HG03064 (cell line): ENCODE measurements at regions not wholly inside any gene's neighbourhood (a gene's known extent, or its start where the extent isn't known, plus 50 kb on each side); places are given as distances from the start of the nearest gene placed in this dataset.

Experiments used
- ATAC-seq: cut with Tn5 transposase; IDR thresholded peaks from one replicate; pipeline ENCODE4 v1.9.1; 2021; ENCODE audit warnings: low read depth; ENCODE audit not compliant: unreplicated experiment

DNA sequence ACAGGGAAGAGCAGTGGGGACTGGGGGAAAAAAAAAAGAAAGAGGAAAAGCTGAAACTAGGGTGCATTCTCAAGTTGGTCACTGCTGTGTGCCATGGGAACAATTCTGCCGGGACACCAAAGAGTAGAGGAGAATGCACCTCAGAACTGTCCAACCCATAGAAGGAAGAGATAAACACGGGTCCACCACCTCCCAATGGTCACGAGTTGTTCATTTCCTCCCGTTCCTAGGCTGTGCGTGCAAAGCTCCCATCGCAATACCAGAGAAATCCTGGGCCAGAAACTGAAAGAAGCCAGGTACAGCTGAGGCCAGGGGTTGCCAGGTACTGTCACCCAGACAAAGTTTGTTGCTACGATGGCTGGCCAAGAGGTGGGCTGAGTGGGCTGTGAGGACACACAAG, 236.9 kb upstream of the ANKRD55 start:
- ATAC-seq: no peak

DNA sequence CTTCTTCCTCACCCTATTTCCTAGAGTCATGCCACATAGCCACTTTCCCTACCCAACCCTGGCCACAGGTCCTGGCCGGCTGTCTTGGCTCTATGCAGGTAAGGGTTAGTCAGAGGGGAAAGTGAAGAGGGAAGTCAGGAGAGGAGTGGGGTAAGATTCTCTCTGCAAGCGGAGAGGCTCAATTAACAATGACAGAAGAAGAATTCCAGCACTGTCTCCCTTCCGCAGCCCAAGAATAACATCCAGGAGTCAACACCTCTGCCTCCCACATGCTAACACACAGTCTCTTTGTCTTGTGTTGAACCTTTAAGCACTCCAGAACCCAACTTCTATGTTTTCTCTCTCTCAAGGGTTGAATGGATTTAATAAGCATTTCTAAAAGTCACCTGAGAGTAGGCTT, 235.1 kb upstream of the ANKRD55 start:
- no peak for ATAC-seq

DNA sequence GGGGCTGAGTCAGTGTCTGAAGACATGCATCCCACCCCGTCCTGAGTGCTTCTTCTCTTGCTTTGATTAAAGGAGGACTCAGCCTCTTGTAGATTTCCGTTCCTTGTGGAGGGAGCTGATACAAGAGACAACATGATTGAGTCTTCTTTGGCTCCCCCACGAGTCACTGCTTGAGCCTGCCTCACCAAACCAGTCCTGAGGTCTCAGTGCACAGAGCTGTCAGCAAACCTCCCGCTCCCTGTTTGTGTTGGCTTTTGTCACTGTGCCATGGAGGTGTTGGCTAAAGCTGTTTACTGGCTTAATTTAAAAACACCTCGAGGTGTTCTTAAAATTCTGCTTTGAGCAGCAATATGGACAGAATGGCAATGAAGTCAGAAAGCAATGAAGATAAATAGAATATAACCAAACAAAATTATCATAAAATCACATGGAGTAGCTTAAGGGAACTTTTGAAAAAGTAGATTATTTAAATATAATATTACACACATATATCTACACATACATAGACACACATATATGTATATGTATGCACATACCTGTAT, 234.1 kb upstream of the ANKRD55 start:
- ATAC-seq: no peak

DNA sequence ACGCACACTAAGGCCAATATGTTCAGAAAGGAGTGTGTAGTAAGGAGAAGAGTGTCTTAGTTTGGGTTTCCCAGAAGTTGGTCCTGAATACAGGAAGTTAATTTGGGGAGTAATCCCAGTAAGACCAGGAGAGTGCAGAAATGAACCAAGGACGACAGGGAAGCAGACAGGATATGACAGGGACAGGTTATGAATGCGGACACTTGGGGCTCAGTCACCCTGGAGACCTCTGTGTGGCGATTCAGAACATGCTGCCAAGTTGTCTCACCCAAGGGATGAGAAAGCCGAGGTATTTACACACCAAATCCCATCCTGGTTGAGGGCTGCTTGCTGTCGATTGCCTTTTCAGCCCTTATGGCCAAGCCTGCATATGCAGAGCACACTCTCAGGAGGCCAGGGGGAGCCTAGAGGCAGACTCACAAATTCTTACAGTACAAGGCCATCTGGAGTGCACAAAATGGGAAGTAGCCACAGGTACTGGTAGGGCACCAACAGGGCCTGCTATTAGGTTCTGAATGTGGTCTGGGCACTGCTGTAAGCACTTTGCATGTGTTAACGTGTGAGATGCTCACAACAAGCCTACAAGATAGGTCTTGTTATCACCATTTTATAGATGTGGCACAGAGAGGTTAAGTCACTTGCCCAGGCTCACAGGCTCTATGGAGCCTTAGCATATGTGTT, 233.1 kb upstream of the ANKRD55 start:
- no peak for ATAC-seq

DNA sequence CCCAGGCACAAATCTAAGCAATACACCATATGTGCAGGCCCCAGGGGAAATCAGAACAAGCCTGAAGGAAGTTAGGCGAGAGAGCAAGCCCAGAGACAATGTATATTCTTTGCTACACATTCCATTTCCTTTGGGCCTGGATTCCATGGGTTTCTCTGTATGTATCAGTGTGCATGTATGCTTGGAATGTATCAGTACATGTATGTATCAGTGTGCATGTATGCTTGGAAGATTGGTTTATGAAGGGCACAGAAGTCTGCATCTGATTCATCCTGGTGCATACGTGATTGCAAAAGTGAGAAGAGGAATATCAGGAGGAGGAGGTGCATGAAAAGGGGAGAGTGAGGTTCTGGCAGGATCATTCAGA, 232.6 kb upstream of the ANKRD55 start:
- no peak for ATAC-seq

DNA sequence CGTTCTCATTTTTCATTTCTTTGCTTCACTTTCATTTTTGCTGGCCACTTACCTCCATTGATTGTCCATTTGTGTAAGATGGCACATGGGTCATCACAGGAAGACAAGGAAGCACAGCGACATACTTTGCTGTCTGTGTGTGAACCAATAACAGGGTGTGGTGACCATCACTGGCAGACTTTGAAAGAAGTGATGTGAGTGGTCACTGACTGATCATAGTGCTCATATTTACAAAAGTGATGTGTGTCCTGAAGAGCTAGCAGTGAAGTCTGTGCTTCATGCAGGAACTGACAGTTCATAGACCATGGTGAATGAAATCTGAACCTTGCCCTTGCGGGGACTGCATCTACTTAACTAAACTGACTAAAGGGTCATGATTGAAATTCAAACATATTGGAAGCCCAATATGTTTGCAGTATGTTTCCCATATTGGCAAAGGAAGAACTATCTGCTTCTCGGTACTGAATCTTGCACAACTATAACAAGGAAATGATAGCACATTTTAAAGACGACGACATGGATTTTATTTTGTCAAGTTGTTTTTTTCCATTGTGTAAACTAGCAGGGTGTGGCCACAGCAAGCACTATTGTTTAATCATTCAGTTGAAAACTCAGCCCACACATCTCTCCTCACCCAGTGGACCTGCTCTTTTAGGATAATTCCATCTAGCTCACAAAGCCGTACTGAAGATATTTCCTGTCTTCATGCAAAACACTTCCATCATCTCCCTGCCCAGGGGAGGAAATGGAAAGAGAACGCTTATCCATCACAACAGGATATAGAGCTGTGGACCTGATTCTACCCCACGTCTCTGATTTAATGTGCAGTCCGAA, 232.0 kb upstream of the ANKRD55 start:
- no peak for ATAC-seq

DNA sequence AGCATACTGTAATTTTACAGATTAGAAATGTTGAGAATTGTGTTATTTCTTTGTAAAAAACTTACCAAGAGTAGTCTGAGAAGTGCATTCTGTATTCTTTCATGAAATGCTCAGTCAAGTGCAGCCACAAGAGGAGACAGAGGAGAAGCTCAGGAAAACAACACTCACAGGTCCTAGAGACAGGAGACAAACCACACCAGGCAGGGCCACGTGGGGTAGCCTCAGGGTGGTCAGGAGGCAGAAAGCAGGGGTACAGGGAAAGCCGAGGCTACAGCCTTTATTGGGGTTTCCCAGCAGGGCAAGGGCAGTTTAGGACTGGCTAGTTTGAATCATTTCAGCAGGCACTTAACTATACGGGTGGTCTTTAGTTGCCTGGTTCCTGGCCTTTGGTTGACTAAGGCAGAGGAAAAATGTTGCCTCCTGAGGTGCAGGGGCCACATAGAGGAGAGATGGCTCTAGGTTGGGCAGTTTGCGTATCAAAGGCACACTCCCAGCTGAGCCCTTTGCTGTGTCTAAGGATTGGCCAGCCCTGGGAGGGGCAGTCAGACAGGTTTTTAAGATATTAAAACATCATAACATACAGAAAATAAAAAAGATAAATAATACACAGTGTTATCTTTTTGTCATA, 230.9 kb upstream of the ANKRD55 start:
- ATAC-seq: no peak

DNA sequence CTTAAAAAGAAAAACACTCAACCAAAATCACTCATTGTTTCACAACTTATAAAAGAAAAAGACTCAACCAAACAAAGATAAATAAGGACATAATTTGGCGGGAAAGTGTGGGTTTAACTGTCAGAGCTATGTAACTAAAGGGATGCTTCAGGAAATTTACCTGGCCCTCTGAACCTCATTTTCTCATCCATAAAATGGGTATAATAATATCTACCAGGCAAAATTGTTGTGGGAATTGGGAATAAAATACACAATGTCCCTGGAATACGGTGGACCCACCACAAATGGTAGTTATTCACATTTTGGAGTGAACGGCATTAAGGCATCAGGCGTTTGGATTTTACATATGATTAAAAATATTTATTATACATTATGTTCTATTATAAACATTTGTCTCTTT, 228.5 kb upstream of the ANKRD55 start:
- no peak for ATAC-seq

DNA sequence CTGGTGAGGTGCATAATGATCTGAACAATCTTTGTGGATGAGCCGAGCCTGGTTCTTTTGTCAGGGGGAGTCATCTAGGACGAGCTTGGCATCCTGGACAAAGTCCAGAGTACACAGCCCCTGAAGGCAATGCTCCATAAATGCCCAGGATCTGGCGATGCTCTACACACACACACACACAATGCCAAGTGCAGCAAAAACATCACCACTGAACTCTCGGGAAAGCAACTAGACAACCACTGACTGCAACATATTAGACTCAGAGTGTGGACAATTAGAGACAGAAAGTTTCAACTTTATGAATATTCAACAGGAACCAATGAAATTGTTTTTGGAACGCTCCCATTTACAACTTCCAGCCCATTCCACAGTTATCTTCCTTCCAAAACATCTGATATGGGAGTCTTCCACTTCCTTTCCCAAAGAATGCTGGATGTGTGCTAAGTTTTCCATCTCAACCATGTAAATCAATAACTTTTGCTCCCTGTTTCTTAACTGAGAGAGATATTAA, 227.6 kb upstream of the ANKRD55 start:
- ATAC-seq: no peak

DNA sequence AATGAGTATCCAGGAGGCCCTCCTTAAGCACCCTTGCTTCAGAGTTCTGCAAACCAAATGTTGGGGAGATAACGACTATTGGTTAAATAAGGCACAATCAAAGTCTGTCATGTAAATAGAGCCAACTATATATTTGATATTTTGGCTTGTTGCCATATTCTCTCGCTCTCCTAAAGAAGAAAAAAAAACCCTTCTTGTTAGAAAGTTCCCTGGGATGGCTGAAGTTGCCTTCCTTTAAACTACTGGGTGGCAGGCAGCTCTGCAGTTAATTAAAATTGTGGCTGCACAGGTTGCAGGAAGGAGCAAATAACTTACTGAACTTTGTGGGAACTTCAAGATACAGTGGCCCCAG, 227.0 kb upstream of the ANKRD55 start:
- ATAC-seq: no peak

DNA sequence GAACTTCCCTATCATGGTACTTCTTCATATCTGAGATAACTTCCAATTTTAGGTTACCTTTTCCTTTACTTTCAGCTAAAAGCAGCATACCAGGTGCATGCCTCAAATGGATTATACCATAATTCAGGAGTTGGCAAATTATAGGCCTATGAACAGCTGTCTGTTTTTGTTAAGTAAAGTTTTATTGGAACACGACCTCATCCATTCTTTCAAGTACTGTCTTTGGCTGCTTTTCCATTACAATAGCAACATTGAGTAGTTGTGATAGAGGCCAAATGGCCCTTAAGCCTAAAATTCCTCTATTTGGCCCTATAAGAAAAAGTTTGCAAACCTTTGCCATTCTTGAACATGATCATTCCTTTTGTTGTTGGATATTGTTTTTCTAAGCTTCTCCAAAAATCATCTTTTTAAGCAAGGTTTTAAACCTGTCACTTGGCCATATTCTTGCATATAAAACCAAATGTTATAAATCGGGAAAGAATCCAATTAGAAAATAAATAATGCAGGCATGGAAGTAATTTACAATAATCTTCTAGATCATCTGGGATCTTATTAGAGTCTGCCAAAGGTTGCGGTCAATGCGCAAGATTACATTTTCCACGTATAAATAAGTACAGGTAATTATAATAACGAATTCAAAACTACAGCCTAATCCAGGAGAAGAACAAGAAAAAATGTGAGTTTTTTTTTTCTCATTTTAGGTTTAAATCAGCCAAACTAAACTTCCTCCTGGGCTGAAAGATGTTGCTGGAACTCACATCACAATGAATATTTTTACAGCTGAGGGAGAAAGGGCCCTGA, 226.5 kb upstream of the ANKRD55 start:
- ATAC-seq: no peak

DNA sequence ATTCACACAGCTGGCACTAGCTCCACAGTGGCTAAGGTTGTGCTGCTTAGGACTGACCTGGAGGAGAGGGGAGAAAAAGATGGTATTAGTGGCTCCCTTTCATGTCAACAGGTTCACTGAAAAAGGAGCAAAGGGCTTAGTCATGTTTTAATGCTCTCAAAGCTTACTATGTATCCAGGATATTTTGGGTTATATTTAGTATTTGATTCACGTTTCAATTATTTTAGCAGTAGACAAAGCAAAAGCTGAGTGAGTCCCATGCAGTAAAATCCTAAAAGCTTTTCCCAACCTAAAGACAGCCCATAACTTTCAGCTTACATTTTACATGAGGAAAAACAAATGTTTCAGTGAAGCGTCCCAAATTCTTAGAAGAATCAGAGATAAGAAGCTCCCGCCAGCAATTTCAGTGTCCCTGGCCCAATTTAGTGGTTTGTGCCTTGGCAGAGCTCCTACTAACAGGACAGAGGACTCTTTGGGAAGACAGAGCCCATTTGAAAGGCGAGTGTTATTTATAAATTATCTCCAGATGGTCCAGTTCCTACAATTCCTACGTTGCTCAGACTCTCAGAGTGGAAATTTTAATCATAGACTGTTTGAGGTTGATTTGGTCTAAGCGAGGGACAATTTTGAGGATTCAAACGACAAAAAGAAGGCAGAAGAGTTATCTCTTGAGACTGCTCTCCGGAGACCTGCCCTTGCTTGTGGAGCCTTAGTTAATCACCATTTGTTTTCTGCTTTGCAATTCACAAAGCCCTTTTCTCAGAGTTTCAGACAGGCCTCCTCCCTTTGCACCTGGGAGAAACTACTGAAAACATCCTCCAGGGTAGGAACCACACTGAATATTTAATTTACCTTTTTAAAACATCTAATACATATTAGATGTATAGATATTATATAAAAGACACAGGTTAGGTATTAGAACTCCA, 225.0 kb upstream of the ANKRD55 start:
- no peak for ATAC-seq

DNA sequence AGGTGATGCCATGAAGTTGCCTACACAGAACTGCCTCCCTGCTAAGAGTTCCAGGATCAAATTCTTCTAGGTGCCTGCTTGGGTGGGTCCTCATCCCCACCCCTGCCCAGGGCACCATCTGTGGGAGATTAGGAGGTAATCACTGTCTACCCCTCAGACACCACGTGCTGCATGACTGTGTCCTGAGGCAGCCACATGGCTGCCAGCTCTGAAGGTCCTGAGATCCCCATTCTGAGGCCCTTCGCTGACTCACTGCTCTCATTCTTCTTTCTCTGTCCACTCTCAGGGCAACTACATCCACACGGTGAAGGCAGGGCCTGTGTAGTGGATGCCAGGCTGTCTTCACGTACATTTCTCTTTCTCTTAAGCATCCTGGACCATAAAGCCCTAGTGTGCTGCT, 222.9 kb upstream of the ANKRD55 start:
- no peak for ATAC-seq

DNA sequence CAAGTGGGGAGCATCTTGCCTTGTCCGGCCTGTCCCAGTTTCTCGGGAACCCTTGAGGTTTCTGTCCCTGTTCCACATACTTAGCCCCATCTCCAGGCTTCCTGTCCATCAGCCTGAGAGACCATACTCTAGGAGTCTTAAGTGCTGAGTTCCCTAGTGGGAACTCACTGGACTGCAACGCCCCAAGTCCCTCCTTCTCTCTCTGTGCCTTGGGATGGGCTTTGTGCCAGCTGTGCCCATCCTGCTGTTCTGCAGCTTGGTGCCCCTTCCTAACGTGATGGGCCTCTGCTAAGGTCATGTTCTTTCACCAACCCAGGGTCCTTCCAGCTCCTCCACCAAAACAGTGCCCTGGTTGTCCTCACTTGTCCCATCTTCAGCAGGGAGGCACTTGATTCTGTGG, 222.3 kb upstream of the ANKRD55 start:
- ATAC-seq: no peak

DNA sequence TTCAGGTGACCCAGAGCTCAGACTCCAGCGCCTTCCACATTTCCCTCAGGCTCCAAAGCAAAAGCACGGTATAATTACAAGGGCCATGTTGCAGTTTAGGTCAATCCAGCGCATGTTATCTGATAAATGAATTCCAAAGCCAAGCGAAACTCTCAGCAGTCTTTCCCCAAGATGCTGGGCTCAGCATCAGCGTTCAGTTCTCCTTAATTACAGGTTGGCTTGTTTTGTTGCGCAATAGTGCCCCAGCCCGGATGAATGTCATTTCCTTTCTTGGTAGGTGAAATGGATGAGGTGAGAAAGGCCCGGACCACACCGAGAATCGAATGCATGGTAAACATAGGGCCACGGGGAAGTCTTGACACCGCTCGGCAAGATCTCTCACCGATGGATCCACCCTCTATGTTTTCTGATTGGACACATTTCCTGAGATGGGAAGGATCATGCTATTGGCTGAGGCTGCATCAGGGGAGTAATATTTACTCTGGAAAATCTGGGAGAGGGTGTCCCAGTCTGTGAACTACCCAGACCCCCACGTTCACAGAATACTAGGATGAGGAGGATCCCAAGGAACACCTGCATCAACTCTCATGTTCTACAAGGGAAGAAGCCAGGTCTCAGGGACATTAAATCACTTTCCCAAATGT, 221.2 kb upstream of the ANKRD55 start:
- no peak for ATAC-seq

DNA sequence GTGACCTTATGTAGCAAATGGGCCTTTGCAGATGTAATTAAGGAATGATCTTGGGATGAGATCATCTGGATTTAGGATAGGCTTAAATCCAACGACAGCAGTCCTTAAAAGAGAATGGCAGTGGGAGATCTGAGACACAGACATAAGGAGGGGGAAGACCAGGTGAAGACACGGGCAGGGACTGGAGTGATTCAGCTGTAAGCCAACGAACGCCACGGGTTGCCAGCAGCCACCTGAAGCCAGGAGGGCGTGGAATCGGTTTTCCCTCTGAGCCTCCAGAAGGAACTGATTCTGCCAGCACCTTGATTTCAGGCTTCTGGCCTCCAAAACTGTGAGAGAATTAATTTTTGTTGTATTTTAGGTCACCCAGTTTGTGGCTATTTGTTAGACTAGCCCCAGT, 218.6 kb upstream of the ANKRD55 start:
- no peak for ATAC-seq

DNA sequence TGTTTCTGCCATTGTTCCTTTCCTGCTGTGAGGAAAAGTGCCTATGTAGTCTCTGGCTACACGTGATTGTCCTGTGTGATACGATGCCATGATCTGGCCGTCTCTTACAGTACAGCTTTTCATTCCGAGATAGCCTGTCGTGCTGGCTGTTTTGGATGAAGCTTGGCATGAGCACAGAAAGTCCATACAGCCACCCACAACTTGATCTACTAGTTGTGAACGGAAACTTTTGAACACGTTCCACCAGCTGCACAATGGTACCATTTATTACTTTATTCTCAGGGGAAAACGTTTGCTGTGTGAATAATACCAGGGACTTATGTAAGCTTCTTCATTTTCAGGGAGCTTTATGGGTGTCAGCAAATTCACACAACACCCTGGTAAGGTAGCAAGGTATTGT, 217.6 kb upstream of the ANKRD55 start:
- no peak for ATAC-seq

DNA sequence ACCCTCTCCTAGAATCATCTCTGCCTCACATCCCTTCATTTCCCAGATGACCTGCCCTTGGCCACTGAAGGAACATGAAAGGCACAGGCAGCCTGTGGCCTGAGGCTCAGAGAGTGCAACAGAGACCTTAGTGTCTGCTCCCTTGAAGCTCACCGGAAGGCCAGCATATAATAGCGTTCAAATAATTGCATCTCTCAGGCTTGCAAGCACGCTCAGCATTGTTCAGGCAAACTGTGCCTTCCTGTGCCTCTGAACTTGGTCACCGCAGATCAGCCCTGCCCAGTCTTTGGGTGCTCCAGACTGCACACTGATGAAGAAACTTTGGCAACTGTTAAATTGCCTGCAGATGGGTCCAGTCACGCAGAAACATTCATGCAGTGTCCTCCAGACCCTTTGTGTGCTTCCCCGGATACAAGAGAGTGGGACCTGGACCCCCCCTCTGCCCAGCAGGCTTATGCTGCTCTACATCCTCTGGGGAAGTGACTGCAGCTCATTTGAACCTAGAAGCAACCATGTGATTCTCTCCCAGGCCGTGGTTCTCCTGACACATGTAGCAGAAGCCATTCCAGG, 216.0 kb upstream of the ANKRD55 start:
- ATAC-seq: no peak

DNA sequence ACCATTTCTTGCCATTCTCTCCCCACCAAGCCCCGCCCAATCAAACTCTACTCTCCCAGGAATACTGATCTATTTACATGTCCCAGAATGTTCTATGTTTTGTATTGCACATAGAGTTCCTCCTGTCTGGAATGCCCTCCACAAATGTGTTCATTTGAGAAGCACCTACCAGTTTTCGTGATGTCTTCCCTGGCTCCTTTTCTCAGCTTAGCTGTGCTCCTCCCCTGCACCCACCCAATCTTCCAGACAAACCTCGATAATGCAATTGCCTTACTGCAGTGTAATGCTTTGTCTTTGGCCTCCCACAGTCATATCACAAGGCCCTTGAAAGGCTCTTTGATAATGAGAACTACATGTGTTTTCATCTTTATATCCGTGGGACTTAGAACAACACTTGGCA, 214.5 kb upstream of the ANKRD55 start:
- no peak for ATAC-seq
